ENCODE measurements at regions not wholly inside any gene's neighbourhood (a gene's known extent, or its start where the extent isn't known, plus 50 kb on each side); places are given as distances from the start of the nearest gene placed in this dataset.
"Not testable (repeated sequence)": the region's sequence is repeated elsewhere in the genome, so short reads cannot be mapped to it uniquely, and the experiment has no call there.

GRCh38 chr2:215889240-215889969 lies 123.9 kb downstream of the MREG start:
- DNase-seq (ENCODE audit: low spot score): not testable (repeated sequence)

- no peak for DNase-seq (ENCODE audit: low spot score)
These were observed 124.7 kb downstream of the MREG start for GRCh38 chr2:215888680-215889079.

GRCh38 chr2:215887303-215887702 lies 126.0 kb downstream of the MREG start:
- no peak for DNase-seq (ENCODE audit: low spot score)

GRCh38 chr2:215886022-215886421 lies 127.3 kb downstream of the MREG start:
- no peak for DNase-seq (ENCODE audit: low spot score)

GRCh38 chr2:215885536-215885935 lies 127.8 kb downstream of the MREG start:
- DNase-seq (ENCODE audit: low spot score): no peak

- DNase-seq (ENCODE audit: low spot score): no peak
These were observed 128.8 kb downstream of the MREG start for GRCh38 chr2:215884451-215885087.

GRCh38 chr2:215883799-215884198 lies 129.6 kb downstream of the MREG start:
- no peak for DNase-seq (ENCODE audit: low spot score)

- no peak for DNase-seq (ENCODE audit: low spot score)
These were observed 130.7 kb downstream of the MREG start for GRCh38 chr2:215882689-215883088.

- no peak for DNase-seq (ENCODE audit: low spot score)
These were observed 131.8 kb downstream of the MREG start for GRCh38 chr2:215881582-215881981.

GRCh38 chr2:215880970-215881369 lies 132.4 kb downstream of the MREG start:
- no peak for DNase-seq (ENCODE audit: low spot score)

GRCh38 chr2:215879977-215880940 lies 133.1 kb downstream of the MREG start:
- DNase-seq (ENCODE audit: low spot score): no peak

GRCh38 chr2:215879331-215879730 lies 134.0 kb downstream of the MREG start:
- no peak for DNase-seq (ENCODE audit: low spot score)

GRCh38 chr2:215878476-215879063 lies 134.8 kb downstream of the MREG start:
- DNase-seq (ENCODE audit: low spot score): no peak

- no peak for DNase-seq (ENCODE audit: low spot score)
These were observed 136.5 kb downstream of the MREG start for GRCh38 chr2:215876937-215877238.

GRCh38 chr2:215876139-215876936 lies 137.0 kb downstream of the MREG start:
- no peak for DNase-seq (ENCODE audit: low spot score)

- DNase-seq (ENCODE audit: low spot score): no peak
These were observed 138.9 kb downstream of the MREG start for GRCh38 chr2:215874418-215874817.

GRCh38 chr2:215870986-215871385 lies 142.4 kb downstream of the MREG start:
- DNase-seq (ENCODE audit: low spot score): no peak

GRCh38 chr2:215870088-215870490 lies 143.3 kb downstream of the MREG start:
- no peak for DNase-seq (ENCODE audit: low spot score)

- no peak for DNase-seq (ENCODE audit: low spot score)
These were observed 144.4 kb downstream of the MREG start for GRCh38 chr2:215868846-215869543.

- DNase-seq (ENCODE audit: low spot score): no peak
These were observed 146.7 kb downstream of the MREG start for GRCh38 chr2:215866606-215867005.

- no peak for DNase-seq (ENCODE audit: low spot score)
These were observed 149.7 kb downstream of the MREG start for GRCh38 chr2:215863687-215864086.
